Globus pallidus (tissue), 1 donor: ENCODE measurements at regions not wholly inside any gene's neighbourhood (a gene's known extent, or its start where the extent isn't known, plus 50 kb on each side); places are given as distances from the start of the nearest gene placed in this dataset.
"Not testable (repeated sequence)": the region's sequence is repeated elsewhere in the genome, so short reads cannot be mapped to it uniquely, and the experiment has no call there.

ENCODE experiments used
- DNase-seq: peaks from one replicate; pipeline ENCODE4 v3.0.0-alpha.2; 2015; ENCODE audit warnings: low spot score

DNA sequence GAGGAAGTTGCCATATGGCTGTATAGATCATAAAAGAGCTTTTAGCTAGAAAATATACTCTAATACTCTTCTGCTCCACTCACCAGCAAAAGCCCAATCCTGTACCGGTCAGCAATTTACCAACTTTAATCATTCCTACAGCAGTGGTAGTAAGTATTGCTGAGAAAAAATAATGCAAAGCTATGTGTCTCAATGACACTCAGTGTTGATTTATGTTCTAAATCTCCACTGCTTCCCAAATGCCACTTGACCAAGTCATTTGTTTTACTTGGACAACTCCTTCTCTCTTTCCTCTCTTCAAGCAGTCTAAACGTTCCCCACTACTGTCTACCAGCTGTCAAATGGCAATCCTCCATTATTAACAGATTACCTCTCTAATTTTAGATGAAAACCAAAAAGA, 201.8 kb upstream of the GK2 start:
- no peak for DNase-seq

- DNase-seq = no peak
Observed at GRCh38 chr4:79607979-79608378, 200.0 kb upstream of the GK2 start.

GRCh38 chr4:79604152-79604551, 196.1 kb upstream of the GK2 start:
- no peak for DNase-seq

- DNase-seq = no peak
Observed at GRCh38 chr4:79603681-79604080, 195.7 kb upstream of the GK2 start.

DNA sequence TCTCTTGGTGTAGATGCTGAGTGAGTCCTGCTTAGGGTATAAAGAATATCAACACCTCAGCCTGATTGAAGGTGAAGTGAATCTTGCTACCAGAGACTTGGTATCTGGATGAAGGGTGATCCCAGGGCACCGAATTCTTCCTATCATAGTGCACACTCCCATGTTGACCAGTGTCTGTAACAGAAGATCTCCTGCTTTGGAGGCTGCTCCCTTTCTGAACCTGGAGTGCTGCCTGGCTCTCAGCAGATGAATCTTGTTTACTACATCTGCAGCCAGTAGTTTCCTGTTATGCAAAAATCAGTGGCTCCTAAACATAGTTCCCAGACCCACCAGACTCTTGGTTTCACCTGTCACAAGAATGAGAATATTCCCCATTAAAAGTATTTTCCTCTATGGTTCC, 191.7 kb upstream of the GK2 start:
- DNase-seq = no peak

DNA sequence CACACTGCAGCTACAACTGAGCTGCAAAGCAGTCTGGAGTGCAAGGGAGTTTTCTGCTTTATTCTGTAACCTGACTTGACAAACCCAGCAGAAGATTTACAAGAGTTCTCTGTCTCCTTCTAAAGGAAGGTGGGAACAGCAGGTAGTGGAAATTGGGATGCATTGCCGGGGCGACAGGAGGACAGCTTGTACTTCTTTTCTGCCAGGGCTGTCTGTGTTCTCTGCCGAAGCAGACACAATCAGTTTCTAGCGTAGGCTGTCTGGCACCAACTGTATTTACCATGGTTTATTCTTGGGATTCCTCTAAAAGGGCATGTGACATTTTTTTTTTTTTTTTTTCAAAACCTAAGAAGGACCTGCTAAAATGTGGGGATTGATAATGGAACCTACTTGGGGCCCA, 190.8 kb upstream of the GK2 start:
- DNase-seq = no peak

DNA sequence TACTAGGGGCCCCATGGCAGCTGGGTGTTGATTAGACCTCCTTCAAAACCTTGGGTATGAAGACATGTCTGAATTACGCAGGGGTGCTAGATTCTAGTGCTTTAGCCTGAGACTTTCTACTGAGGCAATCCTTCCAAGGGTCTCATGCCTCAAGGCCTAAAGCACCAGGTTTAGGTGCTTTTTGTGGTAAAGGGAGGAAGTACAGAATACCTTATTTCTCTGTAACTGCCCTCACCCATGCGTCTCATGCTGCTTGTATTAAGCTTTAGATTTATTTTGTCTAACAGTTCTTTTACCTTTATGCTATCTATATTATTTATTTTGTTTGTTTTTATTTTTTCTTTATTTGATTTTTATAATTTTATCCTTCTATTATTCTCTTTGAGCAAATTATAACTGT, 190.2 kb upstream of the GK2 start:
- no peak for DNase-seq

DNA sequence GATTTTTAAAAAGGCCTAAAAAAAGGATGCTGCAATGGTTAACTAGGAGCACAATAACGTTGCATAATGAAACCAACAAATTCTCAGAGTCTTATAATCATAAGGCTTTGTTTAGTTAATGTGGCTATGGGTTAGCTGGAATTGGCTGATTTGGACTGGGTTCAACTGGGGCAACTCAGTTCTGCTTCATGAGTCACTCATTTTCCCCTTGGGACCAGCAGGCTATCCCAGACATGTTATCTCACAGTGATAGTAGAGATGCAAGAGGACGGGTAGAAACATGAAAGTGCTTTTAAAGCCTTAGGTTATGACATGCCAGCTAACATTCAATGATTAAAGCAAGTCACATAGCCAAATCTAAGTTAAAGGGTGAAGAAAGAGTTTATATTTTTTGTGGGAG, 189.2 kb upstream of the GK2 start:
- no peak for DNase-seq

DNA sequence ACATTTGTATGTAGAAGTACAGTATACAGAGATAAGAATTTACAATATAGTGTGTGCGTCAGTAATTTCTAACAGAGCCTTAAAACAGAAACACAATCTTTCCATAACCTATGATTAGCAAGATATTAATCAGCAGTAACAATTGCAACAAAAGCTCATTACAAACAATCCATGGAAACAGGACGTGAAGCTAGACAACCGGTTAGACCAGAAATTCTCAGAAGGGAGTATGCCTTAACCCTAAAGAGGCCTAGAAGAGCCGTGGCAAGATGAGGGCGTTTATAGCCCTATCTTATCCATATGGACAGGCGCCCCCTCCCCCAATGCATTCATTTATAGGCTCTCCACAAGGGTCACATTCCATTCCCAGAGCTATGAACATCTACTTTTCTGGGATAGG, 184.2 kb upstream of the GK2 start:
- DNase-seq = not testable (repeated sequence)

- DNase-seq = no peak
Observed at GRCh38 chr4:79588679-79589078, 180.7 kb upstream of the GK2 start.

- not testable (repeated sequence) for DNase-seq
Observed at GRCh38 chr4:79587207-79587606, 179.2 kb upstream of the GK2 start.

- no peak for DNase-seq
Observed at GRCh38 chr4:79585834-79586233, 177.8 kb upstream of the GK2 start.

DNA sequence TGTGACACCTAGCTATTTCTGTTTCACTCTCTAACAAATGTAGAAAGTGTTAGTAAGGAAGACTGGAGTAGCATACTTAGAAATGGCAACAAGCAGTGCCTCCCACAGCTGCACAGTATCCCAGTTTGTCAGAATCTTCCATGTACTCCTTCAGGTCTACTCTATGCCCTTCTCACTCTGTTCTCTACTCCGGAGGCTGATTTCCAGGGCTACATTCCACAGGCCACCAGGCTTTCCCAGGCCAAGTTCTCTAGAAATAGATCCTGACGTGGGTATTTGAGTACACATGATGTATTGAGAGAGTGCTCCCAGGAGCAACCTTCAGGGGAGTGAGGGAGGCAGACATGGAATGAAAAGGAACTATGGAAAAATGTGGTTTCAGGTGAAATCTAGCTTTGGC, 177.3 kb upstream of the GK2 start:
- DNase-seq = no peak

GRCh38 chr4:79584902-79585301, 176.9 kb upstream of the GK2 start:
- DNase-seq = no peak

- DNase-seq = no peak
Observed at GRCh38 chr4:79584352-79584751, 176.3 kb upstream of the GK2 start.

DNA sequence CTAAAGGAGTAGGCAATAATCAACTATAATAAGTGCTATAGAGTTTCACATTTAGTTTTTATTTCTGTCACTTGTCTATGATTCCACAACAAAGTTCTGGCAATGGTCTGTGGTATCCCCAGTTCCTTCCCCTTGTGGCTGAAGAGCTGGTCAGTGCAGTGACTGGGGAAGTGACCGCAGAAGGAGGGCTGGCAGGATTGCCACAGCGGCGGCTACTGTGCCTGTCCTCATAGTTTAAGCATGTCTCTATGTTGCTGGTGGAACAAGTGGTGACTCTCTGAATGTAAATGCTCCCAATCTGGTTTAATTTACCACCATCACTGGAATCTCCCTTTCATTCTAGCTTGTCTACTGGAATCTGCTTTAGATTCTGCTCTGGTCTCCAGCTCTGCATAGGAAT, 170.6 kb upstream of the GK2 start:
- no peak for DNase-seq

GRCh38 chr4:79576429-79576753, 168.4 kb upstream of the GK2 start:
- peak; percentile 8 for DNase-seq

DNA sequence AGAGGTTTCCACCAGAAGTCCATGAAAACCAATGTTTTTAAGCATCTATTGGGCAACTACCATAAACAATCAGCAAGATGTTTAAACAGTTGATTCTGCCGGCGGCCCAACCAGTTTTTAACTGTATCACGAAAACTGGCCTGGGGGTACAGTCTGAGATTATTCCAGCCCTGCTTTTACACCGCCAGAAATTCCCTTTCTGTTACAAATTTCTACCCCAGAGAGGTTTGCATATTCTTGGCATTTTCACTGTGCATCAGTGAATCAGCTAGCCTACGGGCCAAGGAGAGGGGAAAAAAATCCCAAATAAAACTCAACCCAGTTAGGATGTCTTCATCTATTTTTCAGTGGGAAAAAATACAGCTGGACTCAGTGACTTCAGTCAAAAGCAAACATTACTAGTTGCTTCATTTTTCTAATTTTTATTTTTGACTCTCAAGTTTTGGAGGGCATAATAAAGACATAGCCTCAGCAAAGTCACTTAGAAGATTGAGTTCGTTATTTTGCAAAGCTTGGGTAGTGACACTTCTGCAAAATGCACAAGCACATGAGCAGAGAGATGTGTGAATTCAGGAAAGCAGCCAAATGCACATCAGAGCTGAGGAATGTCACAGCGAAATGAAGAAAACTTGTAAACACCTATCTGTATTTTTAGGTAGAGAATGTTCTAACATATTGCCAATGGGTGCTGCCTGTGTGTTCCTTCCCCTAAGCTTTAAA, 167.8 kb upstream of the GK2 start:
- DNase-seq = no peak

- DNase-seq = no peak
Observed at GRCh38 chr4:79574741-79575451, 166.9 kb upstream of the GK2 start.

GRCh38 chr4:79563219-79563618, 155.2 kb upstream of the GK2 start:
- DNase-seq = no peak

GRCh38 chr4:79561751-79562150, 153.7 kb upstream of the GK2 start:
- no peak for DNase-seq

- not testable (repeated sequence) for DNase-seq
Observed at GRCh38 chr4:79559398-79559797, 151.4 kb upstream of the GK2 start.

GRCh38 chr4:79552311-79552710, 144.3 kb upstream of the GK2 start:
- no peak for DNase-seq

DNA sequence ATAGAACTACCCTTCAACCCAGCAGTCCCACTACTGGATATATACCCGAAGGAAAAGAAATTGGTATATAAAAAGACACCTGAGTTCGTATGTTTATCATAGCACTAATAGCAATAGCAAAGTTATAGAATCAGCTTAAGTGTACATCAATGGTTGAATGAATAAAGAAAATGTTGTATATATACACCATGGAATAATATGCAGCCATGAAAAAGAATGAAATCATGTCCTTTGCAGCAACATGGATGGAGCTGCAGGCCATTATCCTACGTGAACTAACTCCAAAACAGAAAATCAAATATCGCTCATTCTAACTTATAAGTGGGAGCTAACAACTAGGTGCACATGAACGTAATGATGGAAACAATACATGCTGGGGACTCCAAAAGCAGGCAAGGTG, 143.5 kb upstream of the GK2 start:
- DNase-seq = no peak
